HG03575 (cell line): ENCODE measurements at regions not wholly inside any gene's neighbourhood (a gene's known extent, or its start where the extent isn't known, plus 50 kb on each side); places are given as distances from the start of the nearest gene placed in this dataset.
"Not testable (repeated sequence)": the region's sequence is repeated elsewhere in the genome, so short reads cannot be mapped to it uniquely, and the experiment has no call there.

ENCODE experiments used
- ATAC-seq: cut with Tn5 transposase; IDR thresholded peaks from one replicate; pipeline ENCODE4 v1.9.1; 2021; ENCODE audit not compliant: unreplicated experiment, insufficient number of reproducible peaks, low FRiP score; ENCODE audit errors: extremely low read depth

- ATAC-seq, result not testable (repeated sequence)
Measured at GRCh38 chr3:22849583-22849982, 353.5 kb upstream of the UBE2E2 start.

GRCh38 chr3:22856811-22857210 lies 346.3 kb upstream of the UBE2E2 start:
- ATAC-seq, result no peak

- ATAC-seq, result no peak
Measured at GRCh38 chr3:22858486-22858885, 344.6 kb upstream of the UBE2E2 start.

GRCh38 chr3:22859618-22860017 lies 343.5 kb upstream of the UBE2E2 start:
- no peak for ATAC-seq

- ATAC-seq, result no peak
Measured at GRCh38 chr3:22861426-22861825, 341.7 kb upstream of the UBE2E2 start.

- ATAC-seq, result no peak
Measured at GRCh38 chr3:22862111-22862510, 341.0 kb upstream of the UBE2E2 start.

GRCh38 chr3:22882834-22883233 lies 320.3 kb upstream of the UBE2E2 start:
- not testable (repeated sequence) for ATAC-seq

GRCh38 chr3:22885039-22885438 lies 318.1 kb upstream of the UBE2E2 start:
- ATAC-seq, result no peak

GRCh38 chr3:22885574-22886341 lies 317.4 kb upstream of the UBE2E2 start:
- ATAC-seq, result no peak

- ATAC-seq, result no peak
Measured at GRCh38 chr3:22886439-22887068, 316.6 kb upstream of the UBE2E2 start.

- ATAC-seq, result no peak
Measured at GRCh38 chr3:22887664-22888291, 315.3 kb upstream of the UBE2E2 start.

GRCh38 chr3:22893101-22893500 lies 310.0 kb upstream of the UBE2E2 start:
- ATAC-seq, result no peak

GRCh38 chr3:22893644-22894325 lies 309.3 kb upstream of the UBE2E2 start:
- no peak for ATAC-seq

- no peak for ATAC-seq
Measured at GRCh38 chr3:22894865-22895264, 308.3 kb upstream of the UBE2E2 start.

GRCh38 chr3:22895671-22896070 lies 307.5 kb upstream of the UBE2E2 start:
- ATAC-seq, result no peak

- no peak for ATAC-seq
Measured at GRCh38 chr3:22898558-22898957, 304.6 kb upstream of the UBE2E2 start.

- ATAC-seq, result no peak
Measured at GRCh38 chr3:22899441-22899840, 303.7 kb upstream of the UBE2E2 start.

- ATAC-seq, result no peak
Measured at GRCh38 chr3:22900296-22900695, 302.8 kb upstream of the UBE2E2 start.

- no peak for ATAC-seq
Measured at GRCh38 chr3:22901684-22902083, 301.4 kb upstream of the UBE2E2 start.
